ENCODE measurements at regions not wholly inside any gene's neighbourhood (a gene's known extent, or its start where the extent isn't known, plus 50 kb on each side); places are given as distances from the start of the nearest gene placed in this dataset.

GRCh38 chr5:110288766-110289511, 437.5 kb downstream of the TMEM232 start:
- peaks cover 9 to 12% of the 10 kb centered on the region in 2 donors for H3K9me3 Mint-ChIP-seq
- Histone ChIP-seq H3K9me3 (ENCODE audit: control insufficient read depth, insufficient read depth, low read length) (peaks cover 2% of the 10 kb centered on the region), H3K27ac (ENCODE audit: low read length) (no peak overlapping the region), H3K27me3 (ENCODE audit: control insufficient read depth, insufficient read depth, low read length) (no peaks in the 10 kb centered on the region), H3K4me1 (ENCODE audit: control insufficient read depth, insufficient read depth, low read length) (no peaks in the 10 kb centered on the region), H3K36me3 (ENCODE audit: control insufficient read depth, insufficient read depth, low read length) (no peaks in the 10 kb centered on the region), H3K4me3 (ENCODE audit: low read length) (no peak overlapping the region)
- no peaks in the 10 kb centered on the region for H3K36me3 Mint-ChIP-seq
- ATAC-seq (no peak), DNase-seq (no peak)
- intact Hi-C loops (cut with micrococcal nuclease), result no loop called here
- no peak overlapping the region for H3K27ac Mint-ChIP-seq
- no peaks in the 10 kb centered on the region for H3K4me1 Mint-ChIP-seq
- 71% methylated on average over 2 of the region's 3 CpGs for WGBS (ENCODE audit: insufficient coverage)
- H3K4me3 Mint-ChIP-seq, result no peak overlapping the region
- H3K27me3 Mint-ChIP-seq (ENCODE audit: low read depth in 2 of 2), result no peaks in the 10 kb centered on the region
- no peak for TF ChIP-seq CTCF (IDR thresholded peaks at IDR 0.05)

DNA sequence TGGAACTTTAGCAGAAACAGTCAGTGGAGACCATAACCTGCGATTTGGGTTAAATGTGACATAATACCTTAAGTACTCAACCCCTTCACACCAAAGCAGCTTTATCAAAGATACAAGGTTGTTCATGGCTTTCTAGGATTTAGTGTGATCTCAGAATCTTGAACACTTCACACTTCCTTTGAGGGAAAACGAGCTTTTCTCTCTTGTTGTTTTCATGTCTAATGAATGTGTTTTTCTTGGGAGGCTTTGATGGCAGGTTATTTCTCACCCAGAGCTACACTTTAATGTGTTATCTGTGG, 437.0 kb downstream of the TMEM232 start:
- H3K4me3 ChIP-seq (ENCODE audit: low read length), result no peak overlapping the region
- H3K9me3 ChIP-seq (ENCODE audit: control insufficient read depth, insufficient read depth, low read length), result peaks cover 1% of the 10 kb centered on the region
- Mint-ChIP-seq H3K4me1 (no peaks in the 10 kb centered on the region), H3K27me3 (ENCODE audit: low read depth in 2 of 2) (no peaks in the 10 kb centered on the region), H3K36me3 (no peaks in the 10 kb centered on the region), H3K4me3 (no peak overlapping the region), H3K27ac (no peak overlapping the region), H3K9me3 (peaks cover 9 to 11% of the 10 kb centered on the region in 2 donors)
- no peak for TF ChIP-seq CTCF (IDR thresholded peaks at IDR 0.05)
- ATAC-seq (no peak), DNase-seq (no peak)
- H3K4me1 ChIP-seq (ENCODE audit: control insufficient read depth, insufficient read depth, low read length), result no peaks in the 10 kb centered on the region
- H3K36me3 ChIP-seq (ENCODE audit: control insufficient read depth, insufficient read depth, low read length), result no peaks in the 10 kb centered on the region
- H3K27me3 ChIP-seq (ENCODE audit: control insufficient read depth, insufficient read depth, low read length), result no peaks in the 10 kb centered on the region
- no peak overlapping the region for H3K27ac ChIP-seq (ENCODE audit: low read length)
- intact Hi-C loops (cut with micrococcal nuclease), result no loop called here
- WGBS (ENCODE audit: insufficient coverage), result 50% methylated on average over 1 of the region's 2 CpGs

GRCh38 chr5:110290542-110290941, 435.9 kb downstream of the TMEM232 start:
- H3K36me3 Mint-ChIP-seq, result no peaks in the 10 kb centered on the region
- H3K27ac ChIP-seq (ENCODE audit: low read length), result no peak overlapping the region
- no peaks in the 10 kb centered on the region for H3K36me3 ChIP-seq (ENCODE audit: control insufficient read depth, insufficient read depth, low read length)
- ATAC-seq, result no peak
- intact Hi-C loops (cut with micrococcal nuclease), result no loop called here
- WGBS (ENCODE audit: insufficient coverage), result 89% methylated on average over 1 of the region's 1 CpG
- H3K27me3 Mint-ChIP-seq (ENCODE audit: low read depth in 2 of 2), result no peaks in the 10 kb centered on the region
- no peaks in the 10 kb centered on the region for H3K4me1 Mint-ChIP-seq
- no peaks in the 10 kb centered on the region for H3K27me3 ChIP-seq (ENCODE audit: control insufficient read depth, insufficient read depth, low read length)
- no peak for TF ChIP-seq CTCF (IDR thresholded peaks at IDR 0.05)
- H3K9me3 ChIP-seq (ENCODE audit: control insufficient read depth, insufficient read depth, low read length), result no peaks in the 10 kb centered on the region
- no peak overlapping the region for H3K4me3 ChIP-seq (ENCODE audit: low read length)
- H3K4me1 ChIP-seq (ENCODE audit: control insufficient read depth, insufficient read depth, low read length), result no peaks in the 10 kb centered on the region
- H3K4me3 Mint-ChIP-seq, result no peak overlapping the region
- DNase-seq, result no peak
- H3K9me3 Mint-ChIP-seq, result peaks cover 8 to 11% of the 10 kb centered on the region in 2 donors
- H3K27ac Mint-ChIP-seq, result no peak overlapping the region

GRCh38 chr5:110294281-110294680, 432.2 kb downstream of the TMEM232 start:
- DNase-seq (no peak), ATAC-seq (no peak)
- Histone ChIP-seq H3K4me1 (ENCODE audit: control insufficient read depth, insufficient read depth, low read length) (no peaks in the 10 kb centered on the region), H3K27me3 (ENCODE audit: control insufficient read depth, insufficient read depth, low read length) (no peaks in the 10 kb centered on the region), H3K4me3 (ENCODE audit: low read length) (no peak overlapping the region), H3K27ac (ENCODE audit: low read length) (no peak overlapping the region), H3K36me3 (ENCODE audit: control insufficient read depth, insufficient read depth, low read length) (no peaks in the 10 kb centered on the region), H3K9me3 (ENCODE audit: control insufficient read depth, insufficient read depth, low read length) (no peaks in the 10 kb centered on the region)
- H3K27me3 Mint-ChIP-seq (ENCODE audit: low read depth in 2 of 2), result no peaks in the 10 kb centered on the region
- peaks cover 7 to 9% of the 10 kb centered on the region in 2 donors for H3K9me3 Mint-ChIP-seq
- intact Hi-C loops (cut with micrococcal nuclease), result no loop called here
- no peak for TF ChIP-seq CTCF (IDR thresholded peaks at IDR 0.05)
- no peak overlapping the region for H3K27ac Mint-ChIP-seq
- 91% methylated on average over 3 of the region's 3 CpGs for WGBS (ENCODE audit: insufficient coverage)
- H3K4me1 Mint-ChIP-seq, result no peaks in the 10 kb centered on the region
- H3K36me3 Mint-ChIP-seq, result no peaks in the 10 kb centered on the region
- no peak overlapping the region for H3K4me3 Mint-ChIP-seq

Measured in natural killer cell (primary cell).